T-helper 2 cell treated with Interferon-gamma antibody and Interleukin-4, amounts not matched to agents 100 ng/mL and 5 ng/mL, for 36 hours (primary cell): ENCODE measurements at regions not wholly inside any gene's neighbourhood (a gene's known extent, or its start where the extent isn't known, plus 50 kb on each side); places are given as distances from the start of the nearest gene placed in this dataset.

Experiments
- intact Hi-C: fragments of 100-400 bp; cut with micrococcal nuclease; formaldehyde crosslinking; loops from one replicate; pipeline ENCODE4 v1.15.1; 2023

GRCh38 chr15:62569460-62570404, 404.6 kb upstream of the C2CD4B start:
- intact Hi-C loops = no loop called here

- intact Hi-C loops = no loop called here
Measured at GRCh38 chr15:62570405-62570783, 405.3 kb upstream of the C2CD4B start.

GRCh38 chr15:62571072-62571471, 406.0 kb upstream of the C2CD4B start:
- intact Hi-C loops = no loop called here

GRCh38 chr15:62572797-62573196, 407.7 kb upstream of the C2CD4B start:
- intact Hi-C loops = no loop called here

- intact Hi-C loops = no loop called here
Measured at GRCh38 chr15:62573876-62574275, 408.8 kb upstream of the C2CD4B start.

- intact Hi-C loops = no loop called here
Measured at GRCh38 chr15:62578546-62578945, 413.5 kb upstream of the C2CD4B start.

- intact Hi-C loops = no loop called here
Measured at GRCh38 chr15:62578960-62579359, 413.9 kb upstream of the C2CD4B start.

GRCh38 chr15:62579842-62580241, 414.8 kb upstream of the C2CD4B start:
- intact Hi-C loops = no loop called here

- intact Hi-C loops = no loop called here
Measured at GRCh38 chr15:62582580-62582979, 417.5 kb upstream of the C2CD4B start.

- intact Hi-C loops = no loop called here
Measured at GRCh38 chr15:62584301-62585235, 419.5 kb upstream of the C2CD4B start.

GRCh38 chr15:62588938-62589670, 424.0 kb upstream of the C2CD4B start:
- intact Hi-C loops = no loop called here

GRCh38 chr15:62591842-62592838, 427.1 kb upstream of the C2CD4B start:
- intact Hi-C loops = no loop called here

- intact Hi-C loops = no loop called here
Measured at GRCh38 chr15:62592920-62593319, 427.8 kb upstream of the C2CD4B start.

- intact Hi-C loops = no loop called here
Measured at GRCh38 chr15:62593681-62594399, 428.8 kb upstream of the C2CD4B start.

- intact Hi-C loops = no loop called here
Measured at GRCh38 chr15:62598217-62598616, 433.1 kb upstream of the C2CD4B start.

GRCh38 chr15:62599791-62600777, 435.0 kb upstream of the C2CD4B start:
- intact Hi-C loops = no loop called here

- intact Hi-C loops = no loop called here
Measured at GRCh38 chr15:62601777-62602545, 436.9 kb upstream of the C2CD4B start.

- intact Hi-C loops = no loop called here
Measured at GRCh38 chr15:62603742-62604141, 438.7 kb upstream of the C2CD4B start.
